HG02623 (cell line): ENCODE measurements at regions not wholly inside any gene's neighbourhood (a gene's known extent, or its start where the extent isn't known, plus 50 kb on each side); places are given as distances from the start of the nearest gene placed in this dataset.

Experiments
- ATAC-seq: cut with Tn5 transposase; IDR thresholded peaks from one replicate; pipeline ENCODE4 v1.9.1; 2021; ENCODE audit warnings: moderate library complexity; ENCODE audit not compliant: unreplicated experiment

GRCh38 chr3:25080461-25080860, 347.6 kb upstream of the RARB start:
- ATAC-seq, result no peak

- no peak for ATAC-seq
Measured at GRCh38 chr3:25084016-25084415, 344.0 kb upstream of the RARB start.

GRCh38 chr3:25086721-25087120, 341.3 kb upstream of the RARB start:
- ATAC-seq, result no peak

GRCh38 chr3:25088284-25088683, 339.8 kb upstream of the RARB start:
- ATAC-seq, result no peak

- ATAC-seq, result no peak
Measured at GRCh38 chr3:25090698-25091453, 337.2 kb upstream of the RARB start.

GRCh38 chr3:25091934-25092333, 336.1 kb upstream of the RARB start:
- ATAC-seq, result no peak

- ATAC-seq, result no peak
Measured at GRCh38 chr3:25094932-25095685, 333.0 kb upstream of the RARB start.

GRCh38 chr3:25096536-25096935, 331.5 kb upstream of the RARB start:
- ATAC-seq, result no peak

GRCh38 chr3:25097023-25097422, 331.0 kb upstream of the RARB start:
- no peak for ATAC-seq

- no peak for ATAC-seq
Measured at GRCh38 chr3:25099666-25100065, 328.4 kb upstream of the RARB start.

GRCh38 chr3:25103391-25103790, 324.7 kb upstream of the RARB start:
- ATAC-seq, result no peak

GRCh38 chr3:25107918-25108617, 320.0 kb upstream of the RARB start:
- ATAC-seq, result no peak

- ATAC-seq, result no peak
Measured at GRCh38 chr3:25110642-25111041, 317.4 kb upstream of the RARB start.

- no peak for ATAC-seq
Measured at GRCh38 chr3:25113891-25114290, 314.2 kb upstream of the RARB start.

- ATAC-seq, result no peak
Measured at GRCh38 chr3:25114532-25114931, 313.5 kb upstream of the RARB start.

GRCh38 chr3:25117005-25117593, 311.0 kb upstream of the RARB start:
- ATAC-seq, result no peak

- no peak for ATAC-seq
Measured at GRCh38 chr3:25119682-25120081, 308.4 kb upstream of the RARB start.

GRCh38 chr3:25120665-25121064, 307.4 kb upstream of the RARB start:
- no peak for ATAC-seq

- no peak for ATAC-seq
Measured at GRCh38 chr3:25125201-25125600, 302.9 kb upstream of the RARB start.

- ATAC-seq, result no peak
Measured at GRCh38 chr3:25128735-25129134, 299.3 kb upstream of the RARB start.

GRCh38 chr3:25130724-25131520, 297.1 kb upstream of the RARB start:
- no peak for ATAC-seq
